ENCODE measurements at regions not wholly inside any gene's neighbourhood (a gene's known extent, or its start where the extent isn't known, plus 50 kb on each side); places are given as distances from the start of the nearest gene placed in this dataset.

DNA sequence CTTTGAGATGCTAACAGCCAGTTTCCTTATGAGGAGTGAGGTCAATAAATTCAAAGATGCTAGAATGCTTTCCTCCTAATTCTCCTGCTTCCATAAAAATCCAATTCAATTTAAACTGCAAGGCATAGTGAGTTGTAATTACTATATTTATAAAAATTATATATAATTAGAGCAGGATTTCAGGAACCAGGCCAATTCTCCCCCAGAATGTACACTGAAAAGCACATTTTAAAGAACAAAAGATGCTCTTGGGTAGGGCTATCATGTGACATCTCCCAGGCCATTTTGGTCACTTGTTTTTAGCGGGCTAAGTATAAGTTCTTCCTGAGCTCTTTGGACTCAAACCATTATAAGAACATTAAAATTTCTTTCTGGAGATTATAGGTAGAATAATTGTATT, 195.7 kb upstream of the KCNG1 start:
- Histone ChIP-seq H3K4me1 (ENCODE audit: control insufficient read depth in 1 of 2, insufficient read depth in 1 of 2, low read depth in 1 of 2, low read length in 1 of 2) (no peaks in the 10 kb centered on the region), H3K9me3 (no peaks in the 10 kb centered on the region), H3K27me3 (peaks cover 55% of the 10 kb centered on the region), H3K36me3 (no peaks in the 10 kb centered on the region), H3K27ac (no peak overlapping the region), H3K4me3 (ENCODE audit: low read depth in 1 of 2, low read length in 1 of 2) (no peak overlapping the region)
- TF ChIP-seq, protein P1, sequence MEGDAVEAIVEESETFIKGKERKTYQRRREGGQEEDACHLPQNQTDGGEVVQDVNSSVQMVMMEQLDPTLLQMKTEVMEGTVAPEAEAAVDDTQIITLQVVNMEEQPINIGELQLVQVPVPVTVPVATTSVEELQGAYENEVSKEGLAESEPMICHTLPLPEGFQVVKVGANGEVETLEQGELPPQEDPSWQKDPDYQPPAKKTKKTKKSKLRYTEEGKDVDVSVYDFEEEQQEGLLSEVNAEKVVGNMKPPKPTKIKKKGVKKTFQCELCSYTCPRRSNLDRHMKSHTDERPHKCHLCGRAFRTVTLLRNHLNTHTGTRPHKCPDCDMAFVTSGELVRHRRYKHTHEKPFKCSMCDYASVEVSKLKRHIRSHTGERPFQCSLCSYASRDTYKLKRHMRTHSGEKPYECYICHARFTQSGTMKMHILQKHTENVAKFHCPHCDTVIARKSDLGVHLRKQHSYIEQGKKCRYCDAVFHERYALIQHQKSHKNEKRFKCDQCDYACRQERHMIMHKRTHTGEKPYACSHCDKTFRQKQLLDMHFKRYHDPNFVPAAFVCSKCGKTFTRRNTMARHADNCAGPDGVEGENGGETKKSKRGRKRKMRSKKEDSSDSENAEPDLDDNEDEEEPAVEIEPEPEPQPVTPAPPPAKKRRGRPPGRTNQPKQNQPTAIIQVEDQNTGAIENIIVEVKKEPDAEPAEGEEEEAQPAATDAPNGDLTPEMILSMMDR (IDR thresholded peaks at IDR 0.05): no peak

DNA sequence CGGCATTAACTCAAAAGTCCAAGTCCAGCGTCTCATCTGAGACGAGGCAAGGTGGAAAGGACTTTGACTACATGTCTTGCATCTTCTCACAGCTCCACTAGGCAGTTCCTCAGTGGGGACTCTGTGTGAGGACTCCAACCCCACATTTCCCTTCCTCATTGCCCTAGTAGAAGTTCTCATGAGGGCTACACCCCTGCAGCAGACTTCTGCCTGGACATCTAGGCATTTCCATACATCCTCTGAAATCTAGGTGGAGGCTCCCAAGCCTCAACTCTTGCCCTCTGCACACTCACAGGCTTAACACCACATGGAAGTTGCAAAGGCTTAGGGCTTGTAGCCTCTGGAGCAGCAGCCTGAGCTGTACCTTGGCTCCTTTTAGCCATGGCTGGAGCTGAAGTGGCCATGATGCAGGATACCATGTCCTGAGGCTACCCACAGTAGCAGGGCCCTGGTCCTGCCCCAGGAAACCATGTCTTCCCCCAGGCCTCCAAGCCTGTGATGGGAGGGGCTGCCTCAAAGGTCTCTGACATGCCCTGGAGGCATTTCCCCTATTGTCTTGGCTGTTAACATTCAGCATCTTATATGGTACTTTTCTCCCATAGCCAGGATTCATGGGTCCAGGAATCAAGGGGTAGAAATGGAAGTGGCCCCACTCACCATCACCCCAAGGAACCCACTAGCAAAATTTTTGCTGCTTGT, 194.6 kb upstream of the KCNG1 start:
- Histone ChIP-seq H3K4me3 (ENCODE audit: low read depth in 1 of 2, low read length in 1 of 2) (no peak overlapping the region), H3K36me3 (no peaks in the 10 kb centered on the region), H3K4me1 (ENCODE audit: control insufficient read depth in 1 of 2, insufficient read depth in 1 of 2, low read depth in 1 of 2, low read length in 1 of 2) (no peaks in the 10 kb centered on the region), H3K27me3 (peaks cover 44% of the 10 kb centered on the region), H3K9me3 (no peaks in the 10 kb centered on the region), H3K27ac (no peak overlapping the region)
- TF ChIP-seq, protein P1 (IDR thresholded peaks at IDR 0.05): no peak

DNA sequence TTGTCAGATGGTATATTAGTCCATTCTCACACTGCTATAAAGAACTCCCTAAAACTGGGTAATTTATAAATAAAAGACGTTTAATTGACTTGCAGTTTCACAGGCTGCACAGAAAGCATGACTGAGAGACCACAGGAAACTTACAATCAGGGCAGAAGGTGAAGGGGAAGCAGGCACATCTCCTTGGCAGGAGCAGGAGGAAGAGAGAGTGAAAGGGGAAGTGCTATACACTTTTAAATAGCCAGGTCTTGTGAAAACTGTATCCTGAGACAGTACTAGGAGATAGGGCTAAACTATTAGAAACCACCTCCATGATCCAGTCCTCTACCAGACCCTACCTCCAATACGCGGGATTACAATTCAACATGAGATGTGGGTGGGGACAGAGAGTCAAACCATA, 193.9 kb upstream of the KCNG1 start:
- Histone ChIP-seq H3K36me3 (no peaks in the 10 kb centered on the region), H3K27me3 (peaks cover 40% of the 10 kb centered on the region), H3K4me3 (ENCODE audit: low read depth in 1 of 2, low read length in 1 of 2) (no peak overlapping the region), H3K4me1 (ENCODE audit: control insufficient read depth in 1 of 2, insufficient read depth in 1 of 2, low read depth in 1 of 2, low read length in 1 of 2) (no peaks in the 10 kb centered on the region), H3K9me3 (no peaks in the 10 kb centered on the region), H3K27ac (no peak overlapping the region)
- TF ChIP-seq, protein P1 (IDR thresholded peaks at IDR 0.05): no peak

DNA sequence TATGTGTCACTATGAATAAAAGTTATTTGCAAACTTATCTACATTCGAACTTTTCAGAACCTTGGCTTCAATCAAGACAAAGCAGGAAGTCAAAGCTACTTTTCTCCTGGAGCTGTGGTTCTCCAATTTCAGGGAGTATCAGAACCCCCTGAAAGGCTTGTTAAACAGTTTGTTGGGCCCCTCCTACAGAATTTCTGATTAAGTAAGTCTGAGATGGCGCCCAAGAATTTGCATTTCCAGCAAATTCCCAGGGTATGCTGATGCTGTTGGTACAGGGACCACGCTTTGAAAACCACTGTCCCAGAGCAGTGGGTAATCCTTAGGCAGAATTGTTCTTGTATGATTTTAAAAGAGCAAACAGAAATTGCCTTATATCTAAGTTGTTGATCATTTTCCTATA, 189.9 kb upstream of the KCNG1 start:
- H3K4me3 ChIP-seq (ENCODE audit: low read depth in 1 of 2, low read length in 1 of 2): no peak overlapping the region
- H3K27me3 ChIP-seq: peaks cover 51% of the 10 kb centered on the region
- no peaks in the 10 kb centered on the region for H3K9me3 ChIP-seq
- TF ChIP-seq, protein P1 (IDR thresholded peaks at IDR 0.05): no peak
- H3K27ac ChIP-seq: no peak overlapping the region
- H3K4me1 ChIP-seq (ENCODE audit: control insufficient read depth in 1 of 2, insufficient read depth in 1 of 2, low read depth in 1 of 2, low read length in 1 of 2): no peaks in the 10 kb centered on the region
- H3K36me3 ChIP-seq: no peaks in the 10 kb centered on the region

DNA sequence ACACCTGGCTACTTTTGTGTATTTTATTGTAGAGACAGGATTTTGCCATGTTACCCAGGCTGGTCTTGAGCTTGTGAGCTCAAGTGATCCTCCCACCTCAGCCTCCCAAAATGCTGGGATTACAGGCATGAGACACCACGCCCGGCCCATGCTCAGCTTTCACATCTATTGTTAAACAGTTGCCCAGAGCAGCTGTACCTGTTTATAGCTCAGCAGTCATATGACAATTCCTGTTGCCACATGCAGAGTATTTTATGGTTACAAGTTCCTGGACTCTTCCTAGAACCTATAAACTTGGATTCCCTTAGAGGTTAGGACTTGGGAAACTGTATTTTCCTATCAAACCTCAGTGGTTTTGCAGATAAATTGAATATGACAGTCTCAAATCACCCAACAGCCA, 188.3 kb upstream of the KCNG1 start:
- Histone ChIP-seq H3K27me3 (peaks cover 56% of the 10 kb centered on the region), H3K4me1 (ENCODE audit: control insufficient read depth in 1 of 2, insufficient read depth in 1 of 2, low read depth in 1 of 2, low read length in 1 of 2) (no peaks in the 10 kb centered on the region), H3K27ac (no peak overlapping the region), H3K36me3 (no peaks in the 10 kb centered on the region), H3K4me3 (ENCODE audit: low read depth in 1 of 2, low read length in 1 of 2) (no peak overlapping the region), H3K9me3 (no peaks in the 10 kb centered on the region)
- TF ChIP-seq, protein P1 (IDR thresholded peaks at IDR 0.05): no peak

Data from neutrophil (primary cell).